SU-DHL-6 (cell line): ENCODE measurements at regions not wholly inside any gene's neighbourhood (a gene's known extent, or its start where the extent isn't known, plus 50 kb on each side); places are given as distances from the start of the nearest gene placed in this dataset.

ENCODE experiments used
- H2AFZ ChIP-seq: fragments of 200-600 bp; sonication (generic); 2 replicates; pipeline ENCODE4 v1.6.1; 2014; ENCODE audit warnings: low read depth, mild to moderate bottlenecking, moderate library complexity, mixed read lengths, antibody characterized with exemption, low read length; ENCODE audit not compliant: severe bottlenecking
- H3F3A ChIP-seq: fragments of 200-600 bp; shearing (Covaris generic); 2 replicates; pipeline ENCODE4 v1.6.0; 2016; ENCODE audit warnings: antibody characterized with exemption, mild to moderate bottlenecking; ENCODE audit not compliant: insufficient read depth
- H3K27ac ChIP-seq: fragments of 200-600 bp; sonication (generic); 2 replicates; pipeline ENCODE4 v1.5.1; 2016; ENCODE audit warnings: low read depth, mild to moderate bottlenecking, low read length, moderate library complexity, mixed read lengths
- H3K27me3 ChIP-seq: fragments of 200-600 bp; sonication (generic), shearing (Covaris generic); 2 replicates; pipeline ENCODE4 v1.6.0; 2014; ENCODE audit warnings: mild to moderate bottlenecking, low read length
- H3K36me3 ChIP-seq: fragments of 200-600 bp; sonication (generic); 2 replicates; pipeline ENCODE4 v1.6.1; 2014; ENCODE audit warnings: mild to moderate bottlenecking, low read length, mixed read lengths
- H3K4me2 ChIP-seq: fragments of 300-600, 200-600 bp; shearing (Covaris generic), sonication (generic); 2 replicates; pipeline ENCODE4 v1.6.0; 2014; ENCODE audit warnings: low read length, low read depth, mild to moderate bottlenecking; ENCODE audit not compliant: poor library complexity, severe bottlenecking
- H3K4me3 ChIP-seq: fragments of 200-600 bp; sonication (generic); 2 replicates; pipeline ENCODE4 v1.5.1; 2014; ENCODE audit warnings: antibody characterized with exemption, low read length, mild to moderate bottlenecking, mixed read lengths; ENCODE audit not compliant: insufficient read depth, poor library complexity, severe bottlenecking
- H3K79me2 ChIP-seq: fragments of 200-600 bp; sonication (generic); 2 replicates; pipeline ENCODE4 v1.6.1; 2014; ENCODE audit warnings: mild to moderate bottlenecking, low read length, moderate library complexity; ENCODE audit not compliant: insufficient read depth
- H3K9ac ChIP-seq: fragments of 200-600 bp; sonication (generic); 2 replicates; pipeline ENCODE4 v1.7.0; 2014; ENCODE audit warnings: mild to moderate bottlenecking, low read length
- H3K9me2 ChIP-seq: fragments of 200-600 bp; sonication (generic); replicated peaks from 2 replicates; pipeline ENCODE4 v1.6.1; 2014; ENCODE audit warnings: low read length; ENCODE audit not compliant: insufficient read depth
- H3K9me3 ChIP-seq: fragments of 200-600 bp; sonication (generic); 2 replicates; pipeline ENCODE4 v1.6.1; 2014; ENCODE audit warnings: low read length, mixed read lengths; ENCODE audit not compliant: insufficient read depth
- H4K20me1 ChIP-seq: fragments of 200-600 bp; sonication (generic); 2 replicates; pipeline ENCODE4 v1.6.1; 2014; ENCODE audit warnings: low read depth, mild to moderate bottlenecking, antibody characterized with exemption, low read length, moderate library complexity, mixed read lengths
- EZH2phosphoT487 ChIP-seq: fragments of 200-600 bp; sonication (generic), shearing (Covaris generic); conservative IDR thresholded peaks from 2 replicates; pipeline ENCODE4 v1.6.1; 2018; ENCODE audit warnings: mild to moderate bottlenecking, antibody characterized with exemption, low read length, moderate library complexity, mixed read lengths
- TF ChIP-seq, protein P1 (sequence below): fragments of 200-600 bp; sonication (generic); IDR thresholded peaks from one replicate; pipeline ENCODE4 v1.5.1; 2017; ENCODE audit warnings: antibody characterized with exemption, mild to moderate bottlenecking, low read length, moderate library complexity; ENCODE audit not compliant: insufficient read depth, poor library complexity, severe bottlenecking

DNA sequence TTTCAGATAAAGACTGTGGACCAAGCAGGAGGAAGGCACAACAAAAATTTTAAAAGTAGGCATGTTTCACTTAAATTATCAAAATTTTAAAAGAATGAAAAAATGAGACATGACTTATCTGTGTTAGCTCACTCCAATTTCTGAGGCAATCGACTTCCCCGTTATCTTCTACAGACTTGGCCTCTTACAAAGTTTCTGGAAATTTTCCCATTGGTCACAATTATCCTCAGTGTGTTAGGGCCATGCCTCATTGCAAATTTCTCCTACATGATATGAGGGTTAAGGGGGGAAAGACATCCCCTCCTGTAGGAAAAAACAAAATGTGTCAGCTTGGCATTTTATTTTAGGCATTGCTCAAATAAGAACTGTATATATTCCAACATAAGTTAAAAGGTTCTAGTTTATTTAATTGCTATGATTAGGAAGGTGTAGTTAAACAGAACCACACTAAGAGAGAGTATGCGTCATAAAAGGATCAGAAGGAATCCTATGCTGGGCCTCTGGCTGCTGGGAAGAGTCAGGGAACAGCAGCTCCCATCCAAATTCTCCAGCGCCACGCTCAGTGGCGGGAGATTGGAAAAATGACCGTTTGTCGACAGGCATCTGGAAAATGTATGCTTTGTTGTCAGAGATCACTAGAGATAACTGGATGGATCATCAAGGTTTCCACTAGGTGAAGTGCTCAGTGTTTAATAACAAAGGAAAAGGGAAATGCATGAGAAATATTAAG is 463.6 kb upstream of the NR2F2 start:
- Histone ChIP-seq H3F3A (no peaks in the 10 kb centered on the region), H3K79me2 (no peaks in the 10 kb centered on the region), H3K4me2 (no peak overlapping the region), H3K9me3 (no peaks in the 10 kb centered on the region), H3K36me3 (no peaks in the 10 kb centered on the region), H2AFZ (no peak overlapping the region), H3K4me3 (no peak overlapping the region), H3K9me2 (no peaks in the 10 kb centered on the region), H4K20me1 (no peaks in the 10 kb centered on the region), H3K27me3 (no peaks in the 10 kb centered on the region), H3K9ac (no peak overlapping the region), H3K27ac (no peak overlapping the region)
- no peak for TF ChIP-seq EZH2phosphoT487
- TF ChIP-seq, protein P1, sequence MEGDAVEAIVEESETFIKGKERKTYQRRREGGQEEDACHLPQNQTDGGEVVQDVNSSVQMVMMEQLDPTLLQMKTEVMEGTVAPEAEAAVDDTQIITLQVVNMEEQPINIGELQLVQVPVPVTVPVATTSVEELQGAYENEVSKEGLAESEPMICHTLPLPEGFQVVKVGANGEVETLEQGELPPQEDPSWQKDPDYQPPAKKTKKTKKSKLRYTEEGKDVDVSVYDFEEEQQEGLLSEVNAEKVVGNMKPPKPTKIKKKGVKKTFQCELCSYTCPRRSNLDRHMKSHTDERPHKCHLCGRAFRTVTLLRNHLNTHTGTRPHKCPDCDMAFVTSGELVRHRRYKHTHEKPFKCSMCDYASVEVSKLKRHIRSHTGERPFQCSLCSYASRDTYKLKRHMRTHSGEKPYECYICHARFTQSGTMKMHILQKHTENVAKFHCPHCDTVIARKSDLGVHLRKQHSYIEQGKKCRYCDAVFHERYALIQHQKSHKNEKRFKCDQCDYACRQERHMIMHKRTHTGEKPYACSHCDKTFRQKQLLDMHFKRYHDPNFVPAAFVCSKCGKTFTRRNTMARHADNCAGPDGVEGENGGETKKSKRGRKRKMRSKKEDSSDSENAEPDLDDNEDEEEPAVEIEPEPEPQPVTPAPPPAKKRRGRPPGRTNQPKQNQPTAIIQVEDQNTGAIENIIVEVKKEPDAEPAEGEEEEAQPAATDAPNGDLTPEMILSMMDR, result no peak

DNA sequence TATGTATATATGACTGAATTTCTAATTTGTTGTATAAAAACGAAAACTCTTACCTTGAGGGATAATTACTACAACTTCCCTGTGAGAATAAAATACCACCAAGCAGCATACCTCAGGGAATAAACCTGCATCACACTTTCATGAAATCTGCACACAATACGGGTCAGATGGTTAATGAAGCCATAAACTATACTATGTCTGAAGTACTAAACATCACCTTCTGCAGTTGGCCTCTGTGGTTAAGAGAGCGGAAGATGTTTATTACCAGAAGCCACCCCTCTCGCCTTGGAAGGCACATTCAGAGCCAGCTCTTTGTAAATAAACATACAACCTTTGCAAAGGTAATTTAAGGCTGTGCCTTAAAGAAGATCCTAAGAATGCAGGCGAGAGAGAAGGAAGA is 462.1 kb upstream of the NR2F2 start:
- no peak overlapping the region for H3K27ac ChIP-seq
- H3K9me3 ChIP-seq, result no peaks in the 10 kb centered on the region
- TF ChIP-seq EZH2phosphoT487, result no peak
- TF ChIP-seq, protein P1, result no peak
- no peaks in the 10 kb centered on the region for H3K79me2 ChIP-seq
- no peak overlapping the region for H3K9ac ChIP-seq
- no peaks in the 10 kb centered on the region for H3K36me3 ChIP-seq
- H3K9me2 ChIP-seq, result no peaks in the 10 kb centered on the region
- H2AFZ ChIP-seq, result no peak overlapping the region
- H3K4me2 ChIP-seq, result no peak overlapping the region
- no peak overlapping the region for H3K4me3 ChIP-seq
- no peaks in the 10 kb centered on the region for H4K20me1 ChIP-seq
- H3K27me3 ChIP-seq, result no peaks in the 10 kb centered on the region
- H3F3A ChIP-seq, result no peaks in the 10 kb centered on the region

DNA sequence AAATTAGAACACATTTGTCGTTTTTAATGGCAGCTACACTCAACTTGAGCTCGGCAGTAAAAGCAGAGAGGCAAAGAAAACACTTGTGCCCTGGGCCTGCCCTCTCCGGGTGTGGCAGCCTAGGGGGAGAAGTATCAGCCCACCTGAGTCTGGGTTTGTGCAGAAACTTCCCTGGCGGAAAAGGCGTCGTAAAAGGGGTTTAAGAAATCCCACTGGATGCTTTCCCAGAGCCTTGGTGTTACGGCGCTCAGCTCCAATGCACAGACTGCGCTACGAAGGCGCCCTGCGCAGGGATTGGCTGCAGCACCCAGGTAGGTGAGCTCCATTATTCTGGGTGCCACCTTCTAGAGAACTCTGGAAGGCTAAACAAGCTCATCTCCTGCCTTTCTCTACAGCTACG is 461.5 kb upstream of the NR2F2 start:
- Histone ChIP-seq H4K20me1 (no peaks in the 10 kb centered on the region), H3K27me3 (no peaks in the 10 kb centered on the region), H3K79me2 (no peaks in the 10 kb centered on the region), H3K9me2 (no peaks in the 10 kb centered on the region), H3K27ac (no peak overlapping the region), H2AFZ (no peak overlapping the region), H3K9ac (no peak overlapping the region), H3K36me3 (no peaks in the 10 kb centered on the region), H3K4me3 (no peak overlapping the region), H3F3A (no peaks in the 10 kb centered on the region), H3K9me3 (no peaks in the 10 kb centered on the region), H3K4me2 (no peak overlapping the region)
- no peak for TF ChIP-seq EZH2phosphoT487
- TF ChIP-seq, protein P1, result no peak
